Chondrocyte (in vitro differentiated cells): ENCODE measurements at regions not wholly inside any gene's neighbourhood (a gene's known extent, or its start where the extent isn't known, plus 50 kb on each side); places are given as distances from the start of the nearest gene placed in this dataset.

Source experiments
- DNase-seq: peaks from one replicate; pipeline ENCODE4 v3.0.0; 2021; ENCODE audit warnings: mixed read lengths, low spot score
- H3K27ac Mint-ChIP-seq: one replicate; pipeline ENCODE4 v1.8.0; 2021; ENCODE audit warnings: mild to moderate bottlenecking, moderate library complexity, mixed read lengths; ENCODE audit not compliant: unreplicated experiment
- H3K27me3 Mint-ChIP-seq: 2 replicates; pipeline ENCODE4 v1.8.0; 2021; ENCODE audit warnings: low read depth, mixed read lengths
- H3K36me3 Mint-ChIP-seq: 2 replicates; pipeline ENCODE4 v1.8.0; 2021; ENCODE audit warnings: low read depth, mixed read lengths
- H3K4me1 Mint-ChIP-seq: 2 replicates; pipeline ENCODE4 v1.8.0; 2021; ENCODE audit warnings: low read depth, mild to moderate bottlenecking, mixed read lengths
- H3K4me3 Mint-ChIP-seq: one replicate; pipeline ENCODE4 v1.8.0; 2021; ENCODE audit warnings: mild to moderate bottlenecking, moderate library complexity, mixed read lengths; ENCODE audit not compliant: unreplicated experiment
- H3K9me3 Mint-ChIP-seq: 2 replicates; pipeline ENCODE4 v1.8.0; 2021; ENCODE audit warnings: low read depth, mixed read lengths
- TF ChIP-seq, protein P1 (sequence below): fragments of 200-600 bp; sonication (generic); IDR thresholded peaks from 2 replicates; pipeline ENCODE4 v1.5.0; 2021; ENCODE audit warnings: antibody characterized with exemption, mild to moderate bottlenecking, moderate library complexity

DNA sequence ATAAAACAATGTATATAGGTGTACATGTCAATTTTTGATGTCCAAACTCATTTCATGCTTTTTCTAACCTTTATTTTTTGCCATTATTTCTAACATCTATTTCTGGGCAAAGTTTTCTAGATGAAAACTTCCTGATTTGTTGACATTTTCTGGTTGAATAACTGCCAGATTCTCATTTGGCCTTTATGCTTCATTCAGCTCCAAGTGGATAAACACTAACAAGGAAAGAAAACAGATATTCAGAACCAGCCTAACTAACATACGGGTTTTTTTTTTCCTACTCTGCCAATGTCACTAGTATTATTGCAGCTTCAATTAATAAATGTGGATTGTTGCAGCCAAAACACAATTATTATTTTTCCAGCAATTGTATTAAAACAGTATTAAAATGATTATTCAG, 50.9 kb upstream of the RAP1GDS1 start:
- DNase-seq: no peak
- H3K27me3 Mint-ChIP-seq: peaks cover 8% of the 10 kb centered on the region
- H3K4me3 Mint-ChIP-seq: no peak overlapping the region
- H3K9me3 Mint-ChIP-seq: no peaks in the 10 kb centered on the region
- H3K4me1 Mint-ChIP-seq: no peaks in the 10 kb centered on the region
- H3K36me3 Mint-ChIP-seq: no peaks in the 10 kb centered on the region
- TF ChIP-seq, protein P1, sequence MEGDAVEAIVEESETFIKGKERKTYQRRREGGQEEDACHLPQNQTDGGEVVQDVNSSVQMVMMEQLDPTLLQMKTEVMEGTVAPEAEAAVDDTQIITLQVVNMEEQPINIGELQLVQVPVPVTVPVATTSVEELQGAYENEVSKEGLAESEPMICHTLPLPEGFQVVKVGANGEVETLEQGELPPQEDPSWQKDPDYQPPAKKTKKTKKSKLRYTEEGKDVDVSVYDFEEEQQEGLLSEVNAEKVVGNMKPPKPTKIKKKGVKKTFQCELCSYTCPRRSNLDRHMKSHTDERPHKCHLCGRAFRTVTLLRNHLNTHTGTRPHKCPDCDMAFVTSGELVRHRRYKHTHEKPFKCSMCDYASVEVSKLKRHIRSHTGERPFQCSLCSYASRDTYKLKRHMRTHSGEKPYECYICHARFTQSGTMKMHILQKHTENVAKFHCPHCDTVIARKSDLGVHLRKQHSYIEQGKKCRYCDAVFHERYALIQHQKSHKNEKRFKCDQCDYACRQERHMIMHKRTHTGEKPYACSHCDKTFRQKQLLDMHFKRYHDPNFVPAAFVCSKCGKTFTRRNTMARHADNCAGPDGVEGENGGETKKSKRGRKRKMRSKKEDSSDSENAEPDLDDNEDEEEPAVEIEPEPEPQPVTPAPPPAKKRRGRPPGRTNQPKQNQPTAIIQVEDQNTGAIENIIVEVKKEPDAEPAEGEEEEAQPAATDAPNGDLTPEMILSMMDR: no peak
- no peak overlapping the region for H3K27ac Mint-ChIP-seq

DNA sequence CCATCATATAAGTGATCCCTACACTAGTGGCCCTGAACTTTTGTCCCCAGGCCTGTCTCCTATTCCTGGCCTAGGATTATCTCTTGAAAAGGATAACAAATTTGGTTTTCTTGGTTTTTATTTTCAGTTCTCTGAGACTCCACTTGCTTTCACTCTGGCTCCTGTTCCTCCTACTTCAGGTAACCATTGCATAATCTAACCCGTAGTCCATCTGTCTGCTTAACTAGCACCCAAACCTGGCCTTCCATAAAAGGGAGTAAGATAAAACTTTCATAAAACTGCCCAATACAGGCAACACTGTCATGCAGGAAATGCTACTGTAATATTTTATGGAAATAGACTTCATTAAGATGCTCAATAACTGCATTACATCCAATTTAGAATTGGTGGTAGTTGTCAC, 52.1 kb upstream of the RAP1GDS1 start:
- peaks cover 8% of the 10 kb centered on the region for H3K27me3 Mint-ChIP-seq
- H3K9me3 Mint-ChIP-seq: no peaks in the 10 kb centered on the region
- no peak for DNase-seq
- no peak overlapping the region for H3K4me3 Mint-ChIP-seq
- no peaks in the 10 kb centered on the region for H3K4me1 Mint-ChIP-seq
- TF ChIP-seq, protein P1: no peak
- H3K27ac Mint-ChIP-seq: no peak overlapping the region
- no peaks in the 10 kb centered on the region for H3K36me3 Mint-ChIP-seq

DNA sequence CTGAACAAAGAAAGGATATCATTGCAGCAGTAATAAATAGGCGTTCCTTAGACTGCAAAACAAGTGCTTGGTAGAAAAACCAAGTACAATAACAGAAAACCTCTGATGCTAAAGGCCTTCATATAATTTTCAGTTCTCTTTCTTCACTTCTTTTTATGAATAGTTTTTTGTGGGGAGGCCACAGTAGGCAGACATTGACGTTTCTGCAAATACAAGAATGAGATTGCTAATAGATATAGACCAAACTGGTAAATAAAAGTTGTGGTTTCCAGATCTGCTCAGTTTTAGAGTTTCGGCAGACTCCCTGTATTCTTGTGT, 57.0 kb upstream of the RAP1GDS1 start:
- Mint-ChIP-seq H3K4me3 (no peak overlapping the region), H3K36me3 (no peaks in the 10 kb centered on the region), H3K27me3 (peaks cover 8% of the 10 kb centered on the region), H3K9me3 (peaks cover 10% of the 10 kb centered on the region), H3K4me1 (no peaks in the 10 kb centered on the region), H3K27ac (no peak overlapping the region)
- TF ChIP-seq, protein P1: no peak
- DNase-seq: no peak

DNA sequence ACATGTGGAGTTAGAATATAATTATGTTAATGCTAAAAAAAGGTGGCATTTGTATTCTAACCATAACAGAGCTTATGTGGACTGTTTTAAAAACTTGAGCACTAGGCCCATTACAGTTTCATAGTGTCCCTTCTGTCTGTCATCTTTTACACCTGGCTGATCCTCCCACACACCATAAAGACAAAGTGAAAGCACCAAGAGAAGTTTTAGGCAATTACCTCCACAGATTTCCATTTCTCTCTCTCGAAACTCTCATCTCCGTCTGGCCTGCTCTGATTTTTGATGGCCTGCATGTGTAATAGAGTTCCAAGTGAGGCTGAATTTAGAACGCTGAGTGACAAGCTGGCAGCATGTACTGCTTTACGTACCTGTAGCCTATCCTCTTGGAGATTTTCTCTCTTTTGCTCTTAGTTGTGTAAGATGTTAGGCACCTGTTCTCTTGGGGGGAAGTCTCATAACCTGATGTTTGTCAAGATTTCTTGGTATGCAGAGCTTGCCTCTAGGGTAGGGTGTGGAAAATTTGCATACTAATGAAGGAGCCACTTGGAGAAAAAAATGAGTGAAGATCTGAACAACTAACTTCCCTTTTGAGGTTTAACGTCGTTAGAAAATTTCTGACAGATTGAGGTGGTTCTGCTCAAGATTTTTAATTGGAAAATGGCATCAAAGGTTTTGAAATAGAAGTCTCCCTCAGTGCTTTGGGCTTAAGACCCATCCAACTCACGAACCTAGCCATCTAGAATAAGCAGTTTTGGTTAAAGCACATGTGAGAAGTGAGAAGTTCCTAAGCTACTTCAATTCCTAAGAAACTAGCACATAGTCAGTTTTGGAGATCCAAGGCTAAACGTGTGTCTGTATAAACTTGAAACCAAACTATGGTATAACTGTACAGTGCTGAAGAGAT, 57.6 kb upstream of the RAP1GDS1 start:
- no peaks in the 10 kb centered on the region for H3K36me3 Mint-ChIP-seq
- DNase-seq: no peak
- H3K4me3 Mint-ChIP-seq: no peak overlapping the region
- peaks cover 10% of the 10 kb centered on the region for H3K9me3 Mint-ChIP-seq
- TF ChIP-seq, protein P1: no peak
- H3K27ac Mint-ChIP-seq: no peak overlapping the region
- H3K4me1 Mint-ChIP-seq: no peaks in the 10 kb centered on the region
- peaks cover 8% of the 10 kb centered on the region for H3K27me3 Mint-ChIP-seq

DNA sequence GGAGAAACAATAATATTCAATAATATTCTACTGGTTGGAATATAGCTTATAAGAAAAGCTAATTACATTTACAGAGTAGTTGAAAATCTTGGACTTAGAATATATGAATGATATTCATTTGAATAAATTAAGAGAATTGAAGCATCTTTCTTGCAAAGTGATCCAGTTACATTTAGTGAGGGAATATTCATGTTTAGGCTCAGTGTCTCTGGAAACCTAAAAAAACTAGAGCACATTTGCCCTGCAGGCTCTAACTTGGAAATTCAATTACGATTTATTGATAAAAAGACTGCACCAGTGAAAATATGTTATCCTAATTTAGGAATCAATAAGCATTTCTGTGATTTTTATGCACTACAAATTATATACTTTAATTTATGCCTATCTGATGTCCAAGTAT, 58.3 kb upstream of the RAP1GDS1 start:
- no peak overlapping the region for H3K4me3 Mint-ChIP-seq
- no peaks in the 10 kb centered on the region for H3K4me1 Mint-ChIP-seq
- H3K9me3 Mint-ChIP-seq: peaks cover 16% of the 10 kb centered on the region
- H3K27ac Mint-ChIP-seq: no peak overlapping the region
- H3K36me3 Mint-ChIP-seq: peaks cover 3% of the 10 kb centered on the region
- no peak for DNase-seq
- TF ChIP-seq, protein P1: no peak
- H3K27me3 Mint-ChIP-seq: peaks cover 8% of the 10 kb centered on the region
